Liver (tissue), 8 donors: ENCODE measurements at regions not wholly inside any gene's neighbourhood (a gene's known extent, or its start where the extent isn't known, plus 50 kb on each side); places are given as distances from the start of the nearest gene placed in this dataset.

Experiments used
- DNase-seq: peaks from one replicate; pipeline ENCODE4 v3.0.0-alpha.2; 2017; ENCODE audit warnings: low spot score
- H3K27ac ChIP-seq, 2 donors: one replicate each; pipeline ENCODE4 v1.7.0; 2013; ENCODE audit warnings: inconsistent platforms in 2 of 2, low read length in 2 of 2, control low read depth in 1 of 2, low read depth in 1 of 2, mild to moderate bottlenecking in 1 of 2
- H3K27me3 ChIP-seq, 4 donors: one replicate each; pipeline versions ENCODE4 v1.6.1 to v1.7.0; 2013; ENCODE audit warnings: low read length in 3 of 4, inconsistent platforms in 1 of 4, mild to moderate bottlenecking in 1 of 4, moderate library complexity in 1 of 4; ENCODE audit not compliant: control insufficient read depth in 4 of 4, insufficient read depth in 4 of 4
- H3K36me3 ChIP-seq, 4 donors: one replicate each; pipeline versions ENCODE4 v1.6.1 to v1.7.0; 2013; ENCODE audit warnings: low read length in 3 of 4, mild to moderate bottlenecking in 3 of 4, low read depth in 1 of 4, moderate library complexity in 1 of 4; ENCODE audit not compliant: control insufficient read depth in 4 of 4, insufficient read depth in 3 of 4
- H3K4me1 ChIP-seq, 4 donors: one replicate each; pipeline versions ENCODE4 v1.6.1 to v1.7.0; 2013; ENCODE audit warnings: low read length in 3 of 4, mild to moderate bottlenecking in 3 of 4, moderate library complexity in 1 of 4; ENCODE audit not compliant: control insufficient read depth in 4 of 4, insufficient read depth in 4 of 4
- H3K4me3 ChIP-seq, 3 donors: one replicate each; pipeline versions ENCODE4 v1.6.1 to v1.7.0; 2013; ENCODE audit warnings: low read length in 3 of 3, control low read depth in 1 of 3, low read depth in 1 of 3, mild to moderate bottlenecking in 1 of 3
- H3K9ac ChIP-seq, 2 donors: one replicate each; pipeline ENCODE4 v1.7.0; 2013; ENCODE audit warnings: low read length in 2 of 2, mild to moderate bottlenecking in 2 of 2, moderate library complexity in 2 of 2, control low read depth in 1 of 2, low read depth in 1 of 2
- H3K9me3 ChIP-seq, 4 donors: one replicate each; pipeline versions ENCODE4 v1.6.1 to v1.7.0; 2013; ENCODE audit warnings: low read length in 3 of 4; ENCODE audit not compliant: control insufficient read depth in 4 of 4
- ATF3 ChIP-seq: IDR thresholded peaks from 2 replicates; pipeline ENCODE4 v1.6.1; 2016; ENCODE audit warnings: antibody characterized with exemption
- CTCF ChIP-seq: fragments of 150-350 bp; IDR thresholded peaks from 2 replicates; pipeline ENCODE4 v1.5.1; 2017; ENCODE audit warnings: improper control_type of control experiment, low read depth, low read length; ENCODE audit not compliant: missing input control
- FOXA2 ChIP-seq: IDR thresholded peaks from 2 replicates; pipeline ENCODE4 v1.6.1; 2016; ENCODE audit warnings: antibody characterized with exemption
- HNF4A ChIP-seq, 2 donors: conservative IDR thresholded peaks; 2 replicates each; pipeline ENCODE4 v1.6.1; 2016; ENCODE audit warnings: antibody characterized with exemption in 2 of 2, mild to moderate bottlenecking in 2 of 2
- HNF4G ChIP-seq: IDR thresholded peaks from 2 replicates; pipeline ENCODE4 v1.6.1; 2016; ENCODE audit warnings: antibody characterized with exemption
- JUND ChIP-seq, 2 donors: IDR thresholded peaks; 2 replicates each; pipeline ENCODE4 v1.6.1; 2016; ENCODE audit warnings: antibody characterized with exemption in 2 of 2
- NR2F2 ChIP-seq: IDR thresholded peaks from 2 replicates; pipeline ENCODE4 v1.6.1; 2016; ENCODE audit warnings: antibody characterized with exemption
- RAD21 ChIP-seq, 2 donors: IDR thresholded peaks; 2 replicates each; pipeline ENCODE4 v1.6.1; 2016; ENCODE audit warnings: antibody characterized with exemption in 2 of 2, mild to moderate bottlenecking in 2 of 2
- REST ChIP-seq: IDR thresholded peaks from 2 replicates; pipeline ENCODE4 v1.6.1; 2016; ENCODE audit warnings: antibody characterized with exemption, mild to moderate bottlenecking
- SP1 ChIP-seq: IDR thresholded peaks from 2 replicates; pipeline ENCODE4 v1.6.1; 2018; ENCODE audit warnings: antibody characterized with exemption, mild to moderate bottlenecking
- WGBS: extraction: QIAGEN DNeasy Blood & Tissue Kit; methylation state at CpG from one replicate; pipeline ENCODE4 v1.1.7; 2013; 5-methylcytosine and 5-hydroxymethylcytosine counted together
- TF ChIP-seq, protein P1 (sequence below): IDR thresholded peaks from 2 replicates; pipeline ENCODE4 v1.6.1; 2016; ENCODE audit warnings: antibody characterized with exemption
- TF ChIP-seq, protein P2 (sequence below): IDR thresholded peaks from 2 replicates; pipeline ENCODE4 v1.6.1; 2016; ENCODE audit warnings: antibody characterized with exemption
- donor health status: healthy.
- donor health status: healthy.
- donor health status: healthy.
- donor health status: healthy.
- donor health status: healthy.

DNA sequence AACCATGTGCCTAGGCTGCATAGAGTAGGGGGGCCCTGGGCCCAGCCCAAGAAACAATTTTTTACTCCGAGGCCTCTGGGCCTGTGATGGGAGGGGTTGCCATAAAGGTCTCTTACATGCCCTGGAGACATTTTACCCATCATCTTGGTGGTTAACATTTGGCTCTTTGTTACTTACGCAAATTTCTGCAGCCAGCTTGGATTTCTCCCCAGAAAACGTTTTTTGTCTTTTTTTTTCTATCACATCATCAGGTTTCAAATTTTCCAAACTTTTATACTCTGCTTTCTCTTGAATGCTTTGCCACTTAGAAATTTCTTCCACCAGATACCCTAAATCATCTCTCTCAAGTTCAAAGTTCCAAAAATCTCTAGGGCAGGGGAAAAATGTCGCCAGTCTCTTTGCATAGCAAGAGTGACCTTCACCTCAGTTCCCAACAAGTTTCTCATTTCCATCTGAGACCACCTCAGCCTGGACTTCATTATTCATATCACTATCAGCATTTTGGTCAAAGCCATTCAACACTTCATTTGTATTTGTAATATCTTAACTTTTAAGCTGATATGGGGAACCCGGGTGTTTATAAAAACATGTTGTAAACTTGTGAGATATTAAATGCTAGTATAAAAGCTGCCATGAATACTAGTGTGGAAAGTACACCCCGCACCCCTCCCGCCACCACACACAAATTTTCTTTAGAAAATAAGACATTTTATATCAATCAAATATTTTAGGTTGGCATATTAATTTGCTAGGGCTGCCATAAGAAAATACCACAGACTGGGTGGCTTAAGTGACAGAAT lies 56.0 kb upstream of the PLSCR4 start:
- H3K27ac ChIP-seq: no peak overlapping the region
- H3K36me3 ChIP-seq: no peaks in the 10 kb centered on the region
- H3K9ac ChIP-seq: no peak overlapping the region
- no peaks in the 10 kb centered on the region for H3K27me3 ChIP-seq
- H3K4me1 ChIP-seq: peaks cover 0 to 3% (median 0%) of the 10 kb centered on the region in 4 donors
- TF ChIP-seq FOXA2 (no peak), JUND (IDR thresholded peaks at IDR 0.05) (no peak), NR2F2 (no peak), REST (no peak), SP1 (no peak), HNF4G (no peak), ATF3 (no peak), HNF4A (conservative IDR thresholded peaks at IDR 0.05) (no peak), CTCF (no peak), RAD21 (IDR thresholded peaks at IDR 0.05) (no peak)
- TF ChIP-seq, protein P1, sequence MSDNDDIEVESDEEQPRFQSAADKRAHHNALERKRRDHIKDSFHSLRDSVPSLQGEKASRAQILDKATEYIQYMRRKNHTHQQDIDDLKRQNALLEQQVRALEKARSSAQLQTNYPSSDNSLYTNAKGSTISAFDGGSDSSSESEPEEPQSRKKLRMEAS: no peak
- TF ChIP-seq, protein P2, sequence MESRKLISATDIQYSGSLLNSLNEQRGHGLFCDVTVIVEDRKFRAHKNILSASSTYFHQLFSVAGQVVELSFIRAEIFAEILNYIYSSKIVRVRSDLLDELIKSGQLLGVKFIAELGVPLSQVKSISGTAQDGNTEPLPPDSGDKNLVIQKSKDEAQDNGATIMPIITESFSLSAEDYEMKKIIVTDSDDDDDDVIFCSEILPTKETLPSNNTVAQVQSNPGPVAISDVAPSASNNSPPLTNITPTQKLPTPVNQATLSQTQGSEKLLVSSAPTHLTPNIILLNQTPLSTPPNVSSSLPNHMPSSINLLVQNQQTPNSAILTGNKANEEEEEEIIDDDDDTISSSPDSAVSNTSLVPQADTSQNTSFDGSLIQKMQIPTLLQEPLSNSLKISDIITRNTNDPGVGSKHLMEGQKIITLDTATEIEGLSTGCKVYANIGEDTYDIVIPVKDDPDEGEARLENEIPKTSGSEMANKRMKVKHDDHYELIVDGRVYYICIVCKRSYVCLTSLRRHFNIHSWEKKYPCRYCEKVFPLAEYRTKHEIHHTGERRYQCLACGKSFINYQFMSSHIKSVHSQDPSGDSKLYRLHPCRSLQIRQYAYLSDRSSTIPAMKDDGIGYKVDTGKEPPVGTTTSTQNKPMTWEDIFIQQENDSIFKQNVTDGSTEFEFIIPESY: no peak
- DNase-seq: no peak
- WGBS: 90% methylated on average over 7 of the region's 7 CpGs
- H3K4me3 ChIP-seq: no peak overlapping the region
- H3K9me3 ChIP-seq: no peaks in the 10 kb centered on the region

GRCh38 chr3:146305808-146306423 lies 55.0 kb upstream of the PLSCR4 start:
- DNase-seq: no peak
- no peak overlapping the region for H3K27ac ChIP-seq

More at GRCh38 chr3:146305808-146306423, 55.0 kb upstream of the PLSCR4 start:
- H3K27me3 ChIP-seq: no peaks in the 10 kb centered on the region
- H3K4me3 ChIP-seq: no peak overlapping the region
- peaks cover 0 to 3% (median 0%) of the 10 kb centered on the region in 4 donors for H3K4me1 ChIP-seq
- H3K36me3 ChIP-seq: no peaks in the 10 kb centered on the region
- peak in 1 of 2 donors; percentile 20 for TF ChIP-seq HNF4A (conservative IDR thresholded peaks at IDR 0.05)
- no peak for TF ChIP-seq ATF3
- no peaks in the 10 kb centered on the region for H3K9me3 ChIP-seq
- H3K9ac ChIP-seq: no peak overlapping the region
- WGBS: 94% methylated on average over 1 of the region's 1 CpG
